GM23338 (cell line): ENCODE measurements at regions not wholly inside any gene's neighbourhood (a gene's known extent, or its start where the extent isn't known, plus 50 kb on each side); places are given as distances from the start of the nearest gene placed in this dataset.

Experiments
- ATAC-seq: fragments of 200-7000 bp; cut with Tn5 transposase; 3 replicates; pipeline ENCODE4 v1.9.1; 2020
- DNase-seq: peaks from one replicate; pipeline ENCODE4 v3.0.0-alpha.2; 2015; ENCODE audit warnings: low spot score
- H2AFZ ChIP-seq: fragments of 200-600 bp; sonication (generic); 2 replicates; pipeline ENCODE4 v1.8.0; 2016; ENCODE audit warnings: antibody characterized with exemption, mild to moderate bottlenecking, moderate library complexity
- H3F3A ChIP-seq: fragments of 200-600 bp; sonication (generic); replicated peaks from 2 replicates; pipeline ENCODE4 v1.8.0; 2017; ENCODE audit warnings: antibody characterized with exemption, mixed run types, low read depth
- H3K27ac ChIP-seq: fragments of 200-600 bp; sonication (generic); 2 replicates; pipeline ENCODE4 v1.6.1; 2016; ENCODE audit warnings: low read depth
- H3K27me3 ChIP-seq: fragments of 200-600 bp; sonication (generic); 2 replicates; pipeline ENCODE4 v1.8.0; 2016; ENCODE audit warnings: mild to moderate bottlenecking, mixed run types, moderate library complexity; ENCODE audit not compliant: insufficient read depth
- H3K36me3 ChIP-seq: fragments of 200-600 bp; sonication (generic); 2 replicates; pipeline ENCODE4 v1.8.0; 2016; ENCODE audit warnings: mild to moderate bottlenecking; ENCODE audit not compliant: insufficient read depth
- H3K4me1 ChIP-seq: fragments of 200-600 bp; sonication (generic); 2 replicates; pipeline ENCODE4 v1.8.0; 2016; ENCODE audit warnings: mild to moderate bottlenecking, moderate library complexity; ENCODE audit not compliant: insufficient read depth
- H3K4me2 ChIP-seq: fragments of 200-600 bp; sonication (generic); 2 replicates; pipeline ENCODE4 v1.7.1; 2017; ENCODE audit warnings: mixed run types
- H3K4me3 ChIP-seq: fragments of 200-600 bp; sonication (generic); 2 replicates; pipeline ENCODE4 v1.6.1; 2016; ENCODE audit warnings: mixed run types
- H3K79me2 ChIP-seq: fragments of 200-600 bp; sonication (generic); replicated peaks from 2 replicates; pipeline ENCODE4 v1.8.0; 2017; ENCODE audit warnings: mild to moderate bottlenecking; ENCODE audit not compliant: insufficient read depth
- H3K9me2 ChIP-seq: fragments of 200-600 bp; sonication (generic); 2 replicates; pipeline ENCODE4 v1.8.0; 2017; ENCODE audit not compliant: insufficient read depth
- H4K20me1 ChIP-seq: fragments of 200-600 bp; sonication (generic); replicated peaks from 2 replicates; pipeline ENCODE4 v1.8.0; 2017; ENCODE audit warnings: mild to moderate bottlenecking; ENCODE audit not compliant: insufficient read depth
- H3K27ac Mint-ChIP-seq: 2 replicates; pipeline ENCODE4 v1.8.0; 2020; ENCODE audit warnings: inconsistent platforms, mild to moderate bottlenecking, moderate library complexity, mixed read lengths
- H3K27me3 Mint-ChIP-seq: 3 replicates; pipeline ENCODE4 v1.8.0; 2022; ENCODE audit warnings: low read depth, mild to moderate bottlenecking, moderate library complexity, mixed read lengths, inconsistent platforms; ENCODE audit not compliant: insufficient read depth, poor library complexity
- H3K36me3 Mint-ChIP-seq: 3 replicates; pipeline ENCODE4 v1.8.0; 2021; ENCODE audit warnings: low read depth, mild to moderate bottlenecking, inconsistent platforms, moderate library complexity, mixed read lengths
- H3K4me1 Mint-ChIP-seq: 3 replicates; pipeline ENCODE4 v1.8.0; 2020; ENCODE audit warnings: mild to moderate bottlenecking, inconsistent platforms, mixed read lengths
- H3K4me3 Mint-ChIP-seq: 3 replicates; pipeline ENCODE4 v1.8.0; 2021; ENCODE audit warnings: moderate library complexity, mild to moderate bottlenecking, inconsistent platforms, mixed read lengths
- H3K9me3 Mint-ChIP-seq: 3 replicates; pipeline ENCODE4 v1.8.0; 2020; ENCODE audit warnings: moderate library complexity, mild to moderate bottlenecking, inconsistent platforms, mixed read lengths
- CREB1 ChIP-seq: fragments of 250-450 bp; sonication (Bioruptor Pico); IDR thresholded peaks from 2 replicates; pipeline ENCODE4 v1.5.0; 2020; ENCODE audit warnings: low read depth, mild to moderate bottlenecking, moderate library complexity
- CTCF ChIP-seq, 2 experiments: fragments of 200-600 bp in 1 of 2; sonication (generic) in 1 of 2; conservative IDR thresholded peaks; 2 replicates each; pipeline versions ENCODE4 v1.5.1 to v1.6.1; 2016 to 2017; ENCODE audit warnings: antibody characterized with exemption in 2 of 2, low read depth in 2 of 2, mild to moderate bottlenecking in 2 of 2, moderate library complexity in 1 of 2
- ETS1 ChIP-seq: IDR thresholded peaks from 2 replicates; pipeline ENCODE4 v1.6.1; 2016; ENCODE audit warnings: antibody characterized with exemption
- EZH2 ChIP-seq: fragments of 200-600 bp; sonication (generic); IDR thresholded peaks from one replicate; pipeline ENCODE4 v1.8.0; 2017; ENCODE audit warnings: antibody characterized with exemption, mild to moderate bottlenecking, low read depth; ENCODE audit not compliant: unreplicated experiment
- EZH2phosphoT487 ChIP-seq: fragments of 200-600 bp; sonication (generic); IDR thresholded peaks from one replicate; pipeline ENCODE4 v1.8.1; 2018; ENCODE audit warnings: antibody characterized with exemption; ENCODE audit not compliant: unreplicated experiment
- POLR2AphosphoS5 ChIP-seq: IDR thresholded peaks from 2 replicates; pipeline ENCODE4 v1.6.1; 2016; ENCODE audit warnings: antibody characterized with exemption, low read depth
- STAT1 ChIP-seq: IDR thresholded peaks from one replicate; pipeline ENCODE4 v1.6.1; 2016; ENCODE audit warnings: antibody characterized with exemption; ENCODE audit not compliant: unreplicated experiment
- ZNF114 ChIP-seq: fragments of 250-450 bp; sonication (Bioruptor Pico); IDR thresholded peaks from 2 replicates; pipeline ENCODE4 v1.5.0; 2020; ENCODE audit warnings: mild to moderate bottlenecking, moderate library complexity
- ZNF331 ChIP-seq: fragments of 250-450 bp; sonication (Bioruptor Pico); IDR thresholded peaks from 2 replicates; pipeline ENCODE4 v1.5.0; 2020; ENCODE audit warnings: low read depth, mild to moderate bottlenecking, moderate library complexity
- TF ChIP-seq, protein P1 (sequence below): fragments of 250-450 bp; sonication (Bioruptor Pico); IDR thresholded peaks from 2 replicates; pipeline ENCODE4 v1.5.0; 2020; ENCODE audit warnings: mild to moderate bottlenecking, moderate library complexity

DNA sequence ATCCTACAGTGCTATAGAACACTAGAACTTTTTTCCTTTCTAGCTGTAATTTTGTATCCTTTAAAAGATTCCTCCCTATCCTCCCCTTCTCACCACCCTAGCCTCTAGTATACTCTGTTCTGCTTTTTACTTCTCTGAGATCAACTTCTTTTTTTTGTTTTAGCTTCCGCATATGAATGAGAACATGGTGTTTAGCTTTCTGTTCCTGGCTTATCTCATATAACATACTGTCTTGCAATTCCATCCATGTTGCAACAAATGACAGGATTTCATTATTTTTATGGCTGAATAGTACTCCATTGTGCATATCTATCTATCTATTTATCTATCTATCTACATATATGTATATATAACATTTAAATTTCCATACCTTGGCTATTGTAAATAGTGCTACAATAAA, 126.0 kb upstream of the MAN2A1 start:
- Mint-ChIP-seq H3K4me3 (no peak overlapping the region), H3K9me3 (no peaks in the 10 kb centered on the region), H3K27me3 (no peaks in the 10 kb centered on the region), H3K27ac (no peak overlapping the region), H3K4me1 (peaks cover 3% of the 10 kb centered on the region; the same call in 2 of the 3 replicates), H3K36me3 (no peaks in the 10 kb centered on the region)
- H3F3A ChIP-seq: no peaks in the 10 kb centered on the region
- H2AFZ ChIP-seq: no peak overlapping the region
- no peak overlapping the region for H3K4me2 ChIP-seq
- H3K4me3 ChIP-seq: no peak overlapping the region
- no peak for DNase-seq
- no peak for ATAC-seq
- TF ChIP-seq CTCF (conservative IDR thresholded peaks at IDR 0.05; ENCODE audit: low read depth in 2 of 2) (no peak), CREB1 (CRISPR knock-in tag) (no peak), ZNF114 (CRISPR knock-in tag) (no peak), POLR2AphosphoS5 (no peak), STAT1 (no peak), EZH2phosphoT487 (no peak)
- H3K79me2 ChIP-seq: no peaks in the 10 kb centered on the region
- H3K4me1 ChIP-seq: no peaks in the 10 kb centered on the region
- H3K27me3 ChIP-seq: no peaks in the 10 kb centered on the region
- H3K9me2 ChIP-seq: no peaks in the 10 kb centered on the region
- no peaks in the 10 kb centered on the region for H4K20me1 ChIP-seq
- H3K27ac ChIP-seq: no peak overlapping the region
- no peaks in the 10 kb centered on the region for H3K36me3 ChIP-seq

GRCh38 chr5:109563189-109563588, 126.5 kb upstream of the MAN2A1 start:
- Histone ChIP-seq H3F3A (no peaks in the 10 kb centered on the region), H3K4me3 (no peak overlapping the region), H3K27ac (no peak overlapping the region), H3K4me1 (no peaks in the 10 kb centered on the region), H3K36me3 (no peaks in the 10 kb centered on the region), H3K27me3 (no peaks in the 10 kb centered on the region), H2AFZ (no peak overlapping the region), H3K9me2 (0 out of 2 replicates have a peak, but pooled peaks cover 2% of the 10 kb centered on the region), H4K20me1 (no peaks in the 10 kb centered on the region), H3K79me2 (no peaks in the 10 kb centered on the region), H3K4me2 (no peak overlapping the region)
- Mint-ChIP-seq H3K4me1 (peaks cover 3% of the 10 kb centered on the region; the same call in 2 of the 3 replicates), H3K36me3 (no peaks in the 10 kb centered on the region), H3K9me3 (no peaks in the 10 kb centered on the region), H3K27ac (no peak overlapping the region), H3K27me3 (no peaks in the 10 kb centered on the region), H3K4me3 (no peak overlapping the region)
- no peak for DNase-seq
- ATAC-seq: no peak
- TF ChIP-seq ETS1 (no peak), ZNF331 (CRISPR knock-in tag) (no peak), EZH2 (no peak), CREB1 (CRISPR knock-in tag) (no peak)
- TF ChIP-seq, protein P1, sequence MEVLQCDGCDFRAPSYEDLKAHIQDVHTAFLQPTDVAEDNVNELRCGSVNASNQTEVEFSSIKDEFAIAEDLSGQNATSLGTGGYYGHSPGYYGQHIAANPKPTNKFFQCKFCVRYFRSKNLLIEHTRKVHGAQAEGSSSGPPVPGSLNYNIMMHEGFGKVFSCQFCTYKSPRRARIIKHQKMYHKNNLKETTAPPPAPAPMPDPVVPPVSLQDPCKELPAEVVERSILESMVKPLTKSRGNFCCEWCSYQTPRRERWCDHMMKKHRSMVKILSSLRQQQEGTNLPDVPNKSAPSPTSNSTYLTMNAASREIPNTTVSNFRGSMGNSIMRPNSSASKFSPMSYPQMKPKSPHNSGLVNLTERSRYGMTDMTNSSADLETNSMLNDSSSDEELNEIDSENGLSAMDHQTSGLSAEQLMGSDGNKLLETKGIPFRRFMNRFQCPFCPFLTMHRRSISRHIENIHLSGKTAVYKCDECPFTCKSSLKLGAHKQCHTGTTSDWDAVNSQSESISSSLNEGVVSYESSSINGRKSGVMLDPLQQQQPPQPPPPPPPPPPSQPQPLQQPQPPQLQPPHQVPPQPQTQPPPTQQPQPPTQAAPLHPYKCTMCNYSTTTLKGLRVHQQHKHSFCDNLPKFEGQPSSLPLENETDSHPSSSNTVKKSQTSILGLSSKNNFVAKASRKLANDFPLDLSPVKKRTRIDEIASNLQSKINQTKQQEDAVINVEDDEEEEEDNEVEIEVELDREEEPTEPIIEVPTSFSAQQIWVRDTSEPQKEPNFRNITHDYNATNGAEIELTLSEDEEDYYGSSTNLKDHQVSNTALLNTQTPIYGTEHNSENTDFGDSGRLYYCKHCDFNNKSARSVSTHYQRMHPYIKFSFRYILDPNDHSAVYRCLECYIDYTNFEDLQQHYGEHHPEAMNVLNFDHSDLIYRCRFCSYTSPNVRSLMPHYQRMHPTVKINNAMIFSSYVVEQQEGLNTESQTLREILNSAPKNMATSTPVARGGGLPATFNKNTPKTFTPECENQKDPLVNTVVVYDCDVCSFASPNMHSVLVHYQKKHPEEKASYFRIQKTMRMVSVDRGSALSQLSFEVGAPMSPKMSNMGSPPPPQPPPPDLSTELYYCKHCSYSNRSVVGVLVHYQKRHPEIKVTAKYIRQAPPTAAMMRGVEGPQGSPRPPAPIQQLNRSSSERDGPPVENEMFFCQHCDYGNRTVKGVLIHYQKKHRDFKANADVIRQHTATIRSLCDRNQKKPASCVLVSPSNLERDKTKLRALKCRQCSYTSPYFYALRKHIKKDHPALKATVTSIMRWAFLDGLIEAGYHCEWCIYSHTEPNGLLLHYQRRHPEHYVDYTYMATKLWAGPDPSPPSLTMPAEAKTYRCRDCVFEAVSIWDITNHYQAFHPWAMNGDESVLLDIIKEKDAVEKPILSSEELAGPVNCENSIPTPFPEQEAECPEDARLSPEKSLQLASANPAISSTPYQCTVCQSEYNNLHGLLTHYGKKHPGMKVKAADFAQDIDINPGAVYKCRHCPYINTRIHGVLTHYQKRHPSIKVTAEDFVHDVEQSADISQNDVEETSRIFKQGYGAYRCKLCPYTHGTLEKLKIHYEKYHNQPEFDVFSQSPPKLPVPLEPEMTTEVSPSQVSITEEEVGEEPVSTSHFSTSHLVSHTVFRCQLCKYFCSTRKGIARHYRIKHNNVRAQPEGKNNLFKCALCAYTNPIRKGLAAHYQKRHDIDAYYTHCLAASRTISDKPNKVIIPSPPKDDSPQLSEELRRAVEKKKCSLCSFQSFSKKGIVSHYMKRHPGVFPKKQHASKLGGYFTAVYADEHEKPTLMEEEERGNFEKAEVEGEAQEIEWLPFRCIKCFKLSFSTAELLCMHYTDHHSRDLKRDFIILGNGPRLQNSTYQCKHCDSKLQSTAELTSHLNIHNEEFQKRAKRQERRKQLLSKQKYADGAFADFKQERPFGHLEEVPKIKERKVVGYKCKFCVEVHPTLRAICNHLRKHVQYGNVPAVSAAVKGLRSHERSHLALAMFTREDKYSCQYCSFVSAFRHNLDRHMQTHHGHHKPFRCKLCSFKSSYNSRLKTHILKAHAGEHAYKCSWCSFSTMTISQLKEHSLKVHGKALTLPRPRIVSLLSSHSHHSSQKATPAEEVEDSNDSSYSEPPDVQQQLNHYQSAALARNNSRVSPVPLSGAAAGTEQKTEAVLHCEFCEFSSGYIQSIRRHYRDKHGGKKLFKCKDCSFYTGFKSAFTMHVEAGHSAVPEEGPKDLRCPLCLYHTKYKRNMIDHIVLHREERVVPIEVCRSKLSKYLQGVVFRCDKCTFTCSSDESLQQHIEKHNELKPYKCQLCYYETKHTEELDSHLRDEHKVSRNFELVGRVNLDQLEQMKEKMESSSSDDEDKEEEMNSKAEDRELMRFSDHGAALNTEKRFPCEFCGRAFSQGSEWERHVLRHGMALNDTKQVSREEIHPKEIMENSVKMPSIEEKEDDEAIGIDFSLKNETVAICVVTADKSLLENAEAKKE (CRISPR knock-in tag): no peak
